DMS 273 (cell line): ENCODE measurements at regions not wholly inside any gene's neighbourhood (a gene's known extent, or its start where the extent isn't known, plus 50 kb on each side); places are given as distances from the start of the nearest gene placed in this dataset.

Experiments used
- DNase-seq: peaks from one replicate; lab custom pipeline; 2025; ENCODE audit not compliant: unreplicated experiment; lab: John Stamatoyannopoulos, UW

DNA sequence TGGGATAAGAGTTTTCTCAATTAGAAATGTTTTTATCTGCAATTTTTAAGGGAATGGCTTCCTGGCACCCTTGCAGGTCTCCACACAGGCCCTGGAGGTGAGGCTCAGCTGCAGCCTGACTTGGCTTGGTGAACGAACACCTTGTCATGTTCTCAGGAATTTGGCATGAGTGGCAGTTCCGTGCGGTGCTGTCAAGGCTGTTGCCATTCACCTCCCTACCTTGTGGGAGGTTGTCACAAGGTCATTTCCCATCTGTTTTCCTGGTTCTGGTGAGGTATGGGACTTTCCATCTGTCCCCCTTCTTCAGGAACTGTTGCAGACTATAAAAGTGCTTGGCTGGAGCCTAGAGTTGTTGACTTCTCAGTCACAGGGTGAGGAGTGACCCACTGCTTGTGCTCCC is 82.9 kb downstream of the ELOVL4 start:
- peak; percentile 22 for DNase-seq

DNA sequence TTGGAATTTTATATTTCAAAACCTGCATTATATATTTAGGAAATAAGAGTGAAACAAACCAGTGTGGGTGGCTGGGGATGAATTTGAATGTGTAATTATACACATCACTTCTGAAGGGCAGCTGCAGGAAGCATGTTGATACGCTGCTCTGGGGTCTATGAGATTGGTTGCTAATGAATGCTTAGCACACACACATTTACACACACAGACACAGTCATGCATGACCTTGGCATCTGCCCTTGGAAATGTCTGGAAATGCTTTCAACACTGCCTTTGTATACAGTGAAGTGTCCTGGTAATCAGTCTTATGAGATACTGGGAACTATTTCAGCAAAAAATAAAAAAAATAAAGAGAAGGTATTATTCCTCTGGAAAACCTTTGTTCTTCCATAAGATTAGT is 83.4 kb downstream of the ELOVL4 start:
- peak; percentile 53 for DNase-seq

DNA sequence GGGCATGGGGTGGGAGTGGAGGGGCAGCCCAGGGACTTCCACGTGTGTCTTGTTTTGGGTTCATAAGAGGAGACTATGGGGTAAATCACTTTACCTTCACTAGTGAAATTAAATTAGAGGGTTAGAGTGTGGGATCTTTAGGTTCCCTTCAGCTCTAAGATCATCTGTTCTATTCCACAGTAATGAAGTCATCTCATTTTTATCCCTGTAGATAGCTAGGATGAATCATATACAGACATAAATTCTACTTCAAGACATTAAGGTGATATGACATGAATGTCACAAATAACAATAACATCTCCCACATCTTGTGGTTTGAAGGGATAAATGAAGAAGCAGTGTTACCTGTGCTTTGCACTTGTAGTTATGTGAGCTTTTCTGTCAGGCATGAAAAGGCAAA is 83.8 kb downstream of the ELOVL4 start:
- no peak for DNase-seq

DNA sequence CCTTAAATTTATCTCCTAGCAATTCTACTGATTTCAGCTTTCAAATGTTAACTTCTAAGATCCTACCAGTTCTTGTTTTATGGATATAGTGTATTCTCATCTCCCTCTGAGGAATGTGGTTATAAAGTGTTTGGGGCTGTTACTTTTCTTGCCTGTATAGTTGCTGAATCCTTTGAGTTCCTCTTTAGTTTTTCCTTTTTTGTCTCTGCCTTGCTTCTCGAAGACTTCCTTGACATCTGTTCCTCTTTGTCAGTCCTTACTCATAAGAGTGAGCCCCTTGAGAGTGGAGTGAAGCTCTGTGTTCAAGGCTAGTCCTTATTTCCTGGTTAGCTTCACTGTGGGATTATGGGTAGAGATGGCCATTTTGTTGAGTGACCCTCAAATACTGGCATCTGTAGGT is 84.6 kb downstream of the ELOVL4 start:
- DNase-seq, result no peak

DNA sequence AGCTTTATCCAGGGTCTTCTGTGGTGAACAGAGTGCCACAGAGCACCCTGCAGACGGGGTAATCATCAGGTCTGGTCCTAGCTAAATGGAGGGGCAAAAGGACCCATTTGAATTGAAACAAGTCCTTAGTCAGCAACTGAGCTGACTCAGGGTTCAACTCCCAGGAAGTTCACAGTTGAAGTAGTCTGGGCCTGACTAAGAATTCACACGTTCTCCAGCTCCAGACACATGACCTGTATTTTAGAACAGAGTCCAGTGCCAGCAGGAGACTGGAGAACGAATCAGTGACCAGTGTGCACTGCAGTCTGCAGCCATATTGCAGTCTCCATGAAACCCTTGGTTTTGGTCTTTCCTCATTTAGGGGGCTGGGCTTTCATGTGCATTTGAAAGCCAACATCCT is 85.2 kb downstream of the ELOVL4 start:
- DNase-seq, result no peak

DNA sequence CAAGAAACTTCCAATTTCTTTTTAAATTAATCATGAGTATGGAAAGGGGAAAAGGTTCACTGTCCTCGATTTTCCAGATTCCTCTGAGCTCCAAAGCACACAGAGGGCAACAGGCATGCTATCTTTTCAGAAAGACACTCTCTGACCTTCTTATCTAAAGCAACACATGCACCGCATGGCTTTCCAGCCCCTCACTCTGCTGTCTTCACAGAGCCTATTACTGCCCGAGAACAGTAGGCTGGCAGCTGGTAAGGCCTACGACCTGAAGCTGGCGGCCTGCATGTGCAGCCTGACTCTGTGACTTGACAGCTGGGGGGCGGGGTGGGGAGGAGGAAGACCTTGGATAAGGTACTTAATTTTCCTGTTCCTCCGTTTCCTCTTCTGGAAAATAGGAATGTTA is 86.3 kb downstream of the ELOVL4 start:
- peak; percentile 51 for DNase-seq

DNA sequence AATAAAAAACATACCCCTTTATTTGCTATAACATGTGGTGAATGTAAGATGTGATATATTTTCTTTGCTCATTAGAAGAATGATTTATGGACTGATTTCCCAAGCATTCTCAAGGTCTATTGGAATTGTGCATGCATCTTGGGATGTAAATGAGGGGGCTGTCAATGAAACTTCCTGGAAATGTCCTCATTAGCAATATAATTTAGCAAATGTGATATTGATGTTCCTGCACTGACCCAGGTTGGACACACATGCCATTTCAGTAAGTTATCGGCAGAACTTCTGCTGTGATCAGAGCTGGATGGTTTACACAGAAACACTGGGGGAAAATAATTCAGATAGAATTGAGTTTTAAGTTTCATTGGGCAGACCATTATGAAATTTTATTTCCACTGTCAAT is 99.9 kb downstream of the ELOVL4 start:
- no peak for DNase-seq

DNA sequence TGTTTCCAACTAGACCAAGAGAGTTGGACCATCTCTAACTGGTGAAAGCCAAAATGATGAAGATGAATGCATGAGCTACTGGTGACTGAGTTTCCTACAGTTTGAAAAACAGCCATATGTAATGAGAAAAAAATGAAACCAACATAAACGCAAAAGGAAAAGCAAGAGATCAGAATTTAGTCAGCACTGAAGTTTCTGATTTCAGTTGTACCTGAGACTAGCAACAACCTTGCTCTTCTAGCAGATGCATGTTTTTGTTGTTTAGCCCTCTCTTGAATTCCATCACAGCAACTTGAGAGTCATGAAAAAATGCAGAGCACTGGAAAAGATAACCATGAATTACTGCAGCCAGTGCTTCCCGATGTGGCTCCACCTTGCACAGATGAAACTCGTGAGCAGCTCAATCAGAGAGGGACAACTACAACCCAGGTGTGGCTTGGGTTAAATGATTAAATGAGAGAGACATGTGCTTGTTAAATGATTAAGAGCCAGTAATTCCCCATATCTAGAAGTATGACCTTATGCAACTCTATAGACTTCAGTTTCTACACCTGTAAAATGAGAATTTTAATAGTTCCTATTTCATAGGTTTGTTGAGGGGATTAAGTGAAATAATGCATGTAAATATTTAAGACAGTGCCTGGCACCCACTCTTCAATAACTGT is 104.8 kb downstream of the ELOVL4 start:
- DNase-seq, result no peak

DNA sequence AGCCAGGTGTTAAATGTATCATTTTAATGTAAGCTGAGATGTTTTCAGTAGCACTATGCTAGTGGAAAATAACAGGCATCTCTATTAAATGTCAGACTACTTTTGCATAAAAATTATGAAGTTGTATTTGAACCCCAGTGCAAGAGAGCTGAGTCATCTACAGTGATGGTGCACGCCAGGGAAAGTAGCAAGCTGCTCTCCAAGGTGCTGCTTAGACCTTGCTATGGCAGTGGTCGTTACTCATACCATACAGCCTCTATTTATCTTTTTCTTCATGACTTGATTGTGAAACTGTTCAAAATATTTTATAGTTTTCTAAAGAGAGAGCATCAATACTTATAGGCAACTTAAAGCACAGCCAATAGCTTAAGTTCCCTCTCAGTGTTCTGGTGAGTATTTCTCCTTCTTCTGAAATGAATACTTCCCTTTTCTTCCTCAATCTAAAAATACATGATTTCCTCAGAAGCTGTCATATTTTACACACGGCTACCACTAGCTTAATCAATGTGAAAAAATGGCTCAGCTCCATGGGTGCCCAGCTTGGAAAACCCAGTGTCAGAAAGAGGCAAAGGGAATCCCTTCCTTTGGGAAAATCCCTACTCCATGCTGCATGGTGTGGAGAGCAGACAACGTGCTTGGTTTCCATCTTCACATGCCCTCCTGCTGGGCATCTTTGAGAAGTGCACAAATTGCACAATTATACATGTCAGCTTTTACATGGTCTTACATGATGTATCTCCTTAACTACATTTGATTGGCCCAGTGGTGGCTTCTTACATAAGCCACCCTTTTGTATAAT is 105.6 kb downstream of the ELOVL4 start:
- DNase-seq, result peak; percentile 33

DNA sequence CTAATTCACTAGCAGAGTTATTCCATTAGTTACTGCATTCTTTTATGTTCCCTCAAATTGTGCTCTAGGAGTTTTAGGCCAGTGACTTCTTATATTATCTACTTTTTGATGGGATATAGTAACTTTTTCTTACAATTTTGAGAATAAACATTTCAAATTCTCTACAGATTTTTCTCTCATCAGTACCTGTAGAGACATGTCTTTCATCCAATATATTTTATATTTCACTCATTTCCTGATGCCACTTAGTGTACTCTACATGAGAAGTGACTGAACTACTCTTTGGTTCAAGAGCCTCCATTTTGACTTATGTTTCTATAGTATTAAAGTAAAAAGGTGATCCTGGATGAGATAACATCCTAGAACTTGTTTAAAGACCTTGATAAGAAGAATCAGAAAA is 108.5 kb downstream of the ELOVL4 start:
- no peak for DNase-seq

DNA sequence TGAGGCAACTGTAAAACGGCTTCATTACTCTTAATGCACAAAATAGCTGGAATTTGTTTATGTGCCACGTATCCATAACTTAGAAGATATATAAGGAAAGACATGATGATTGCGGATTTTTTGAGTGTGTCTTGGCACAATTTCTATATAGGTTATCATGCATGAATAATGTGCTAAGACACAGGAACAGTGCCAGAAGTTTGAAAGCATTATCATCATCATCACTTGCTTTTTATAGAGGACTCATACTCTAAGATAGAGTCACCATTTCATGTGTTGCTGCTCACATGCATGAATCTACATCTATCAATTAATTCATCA is 113.4 kb downstream of the ELOVL4 start:
- peak; percentile 52 for DNase-seq

DNA sequence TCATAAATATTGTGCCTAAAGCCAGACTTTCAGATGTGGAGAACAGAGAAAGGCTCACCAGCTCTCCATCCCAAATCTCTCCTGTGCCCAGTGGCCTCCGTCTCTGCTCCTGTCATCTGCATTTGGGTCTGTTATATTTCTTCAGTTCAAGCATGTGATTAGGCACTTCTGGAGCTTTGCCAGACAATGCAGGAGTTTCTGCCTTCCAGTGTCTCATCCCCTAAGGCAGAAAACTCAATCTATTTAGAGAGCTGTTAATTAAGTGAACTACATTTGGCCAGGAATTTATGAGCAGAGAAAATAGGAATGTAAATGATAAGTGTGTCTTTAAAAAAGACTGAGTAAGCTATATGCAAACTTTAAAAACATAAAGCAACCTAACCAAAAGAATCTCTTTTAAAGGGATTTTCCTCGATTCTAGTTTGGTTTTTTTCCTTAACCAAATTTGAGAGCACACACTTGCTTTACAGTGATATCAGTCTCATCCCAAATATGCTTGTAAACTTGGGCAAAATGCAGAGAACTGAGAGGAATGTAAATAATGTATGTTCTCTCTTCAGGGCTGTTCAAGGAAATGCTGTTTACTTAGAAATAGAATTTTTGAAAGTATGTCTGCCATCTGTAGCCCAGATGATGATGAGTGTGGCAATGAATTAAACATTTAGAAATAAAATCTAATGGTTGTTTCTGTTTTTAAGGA is 113.9 kb downstream of the ELOVL4 start:
- DNase-seq, result peak; percentile 78

DNA sequence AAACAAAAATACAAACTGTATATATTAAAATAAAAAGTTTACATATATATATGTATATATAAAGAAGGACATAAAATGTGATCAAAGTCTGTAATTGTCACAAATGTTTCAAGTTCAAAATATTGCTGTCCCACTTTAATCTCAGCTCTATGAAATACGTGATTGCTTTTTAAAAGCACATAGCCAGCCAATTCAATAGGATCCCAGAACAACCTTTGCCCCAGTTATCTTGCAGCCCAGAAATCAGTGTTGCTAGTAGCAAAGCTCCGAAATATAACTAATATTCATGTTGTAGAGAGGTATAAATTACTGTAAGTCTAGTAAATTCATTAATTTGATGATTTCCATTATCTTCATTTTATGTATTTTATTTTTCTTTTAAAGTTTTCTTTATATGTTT is 114.6 kb downstream of the ELOVL4 start:
- DNase-seq, result no peak

DNA sequence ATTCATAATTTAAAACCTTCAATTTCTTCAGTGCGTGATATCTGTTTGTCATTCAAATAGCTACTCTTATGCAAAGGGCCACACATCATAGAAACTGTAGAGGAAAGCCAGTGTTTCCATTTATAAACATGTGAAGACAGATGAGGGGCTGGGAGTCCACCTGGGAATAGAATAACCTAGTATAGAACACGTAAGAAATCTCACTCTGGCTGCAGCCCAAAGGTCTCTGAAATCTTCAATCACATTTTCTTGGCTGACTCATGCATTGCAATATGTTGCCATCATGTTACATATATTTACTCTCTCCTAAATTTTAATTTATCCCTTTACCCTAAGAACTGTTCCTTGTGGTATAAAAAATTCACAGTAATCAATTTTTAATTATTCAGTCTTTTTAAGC is 123.2 kb downstream of the ELOVL4 start:
- DNase-seq, result peak; percentile 47

DNA sequence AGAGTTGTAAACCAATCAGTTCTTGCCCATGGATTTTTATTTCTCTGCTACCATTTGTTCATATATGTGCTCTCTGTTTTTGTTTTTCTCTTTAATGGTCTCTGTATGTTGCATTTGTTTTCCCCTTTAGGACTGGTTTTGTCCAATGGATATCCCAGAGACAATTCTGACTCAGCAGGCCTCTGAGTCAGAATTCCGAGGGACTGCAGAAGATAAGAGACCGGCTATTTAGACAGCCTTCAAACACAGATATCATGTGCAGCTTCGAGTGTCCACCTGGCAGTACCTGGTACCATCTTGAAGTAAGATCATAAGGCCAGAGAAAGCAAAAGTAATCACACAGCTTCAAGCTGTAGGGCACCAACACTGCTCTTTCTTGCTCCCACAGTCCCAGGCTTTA is 125.5 kb downstream of the ELOVL4 start:
- DNase-seq, result no peak

DNA sequence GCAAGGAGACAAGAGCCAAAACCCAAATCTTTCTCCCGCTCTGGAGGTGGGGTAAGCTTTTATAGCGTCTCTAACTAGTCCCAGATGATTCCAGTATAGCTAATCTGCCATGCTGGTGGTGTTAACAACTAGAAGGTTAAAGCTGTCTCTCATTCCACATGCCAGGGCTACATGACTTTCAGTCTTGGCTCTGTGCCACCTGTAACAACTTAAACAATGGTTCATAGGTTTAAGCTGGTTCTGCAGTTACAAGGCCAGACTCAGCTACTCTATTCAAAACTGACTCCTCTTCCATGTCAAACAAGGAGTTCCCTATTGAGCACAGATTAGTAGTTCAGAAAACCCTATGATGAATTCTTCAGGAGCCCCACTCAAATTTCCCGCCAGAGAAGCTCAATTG is 128.9 kb downstream of the ELOVL4 start:
- peak; percentile 16 for DNase-seq

DNA sequence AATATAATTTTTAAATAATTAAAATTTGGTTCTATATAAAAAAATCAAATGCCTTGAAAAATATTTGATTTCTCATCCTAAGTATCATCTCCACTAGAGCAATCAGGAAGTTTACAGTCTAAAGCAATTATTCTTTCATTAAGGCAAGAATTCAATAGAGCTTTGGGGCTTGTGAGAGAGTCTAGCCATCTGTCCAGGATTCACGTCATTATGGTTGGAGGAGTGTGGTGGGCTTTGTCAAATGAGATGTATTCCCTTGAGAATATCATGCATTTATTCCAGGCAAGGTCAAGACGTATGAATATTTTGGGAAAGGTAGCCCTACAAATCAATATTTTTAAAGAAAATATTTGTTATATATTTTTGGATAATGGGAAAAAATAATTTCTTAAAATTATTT is 132.4 kb downstream of the ELOVL4 start:
- DNase-seq, result peak; percentile 63

DNA sequence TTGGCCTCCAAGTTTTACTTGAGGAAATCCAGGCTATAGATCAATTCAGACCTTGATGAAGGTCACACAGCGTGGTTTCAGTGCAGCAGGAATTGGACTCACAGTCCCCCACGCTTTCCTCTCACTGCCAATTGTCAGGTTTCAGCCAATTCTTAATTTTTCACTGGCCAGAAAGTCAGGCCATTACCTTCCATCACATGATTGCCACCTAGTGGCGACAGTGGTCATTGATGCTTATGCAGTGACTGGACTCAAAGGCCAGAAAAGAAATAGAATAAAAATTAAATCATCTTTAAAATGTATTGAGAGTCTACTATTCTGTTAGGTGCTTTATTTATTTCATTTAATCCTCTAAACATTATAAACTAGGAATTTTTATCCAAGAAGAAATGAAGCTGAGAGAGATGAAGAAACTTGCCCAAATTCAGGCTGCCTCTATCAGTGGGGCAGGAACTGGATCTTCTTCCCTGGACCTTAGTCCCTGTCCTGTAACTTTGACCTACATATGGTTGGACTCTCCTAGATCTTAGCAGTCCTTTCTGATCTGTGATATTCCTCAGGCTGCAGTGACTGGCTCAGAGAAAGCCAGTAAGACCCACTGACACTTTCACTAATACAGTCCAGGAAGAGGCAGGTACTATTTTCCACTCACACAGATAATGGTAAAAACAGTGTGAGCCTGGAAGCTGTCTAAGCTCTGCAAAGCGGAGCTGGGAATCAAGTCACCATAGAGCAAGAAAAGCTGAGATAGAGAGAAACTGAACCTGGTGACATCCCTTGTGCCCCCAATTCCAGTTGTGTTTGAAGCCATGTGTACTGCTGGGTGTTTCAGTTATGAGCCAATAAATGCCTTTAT is 133.3 kb downstream of the ELOVL4 start:
- peak; percentile 88 for DNase-seq

DNA sequence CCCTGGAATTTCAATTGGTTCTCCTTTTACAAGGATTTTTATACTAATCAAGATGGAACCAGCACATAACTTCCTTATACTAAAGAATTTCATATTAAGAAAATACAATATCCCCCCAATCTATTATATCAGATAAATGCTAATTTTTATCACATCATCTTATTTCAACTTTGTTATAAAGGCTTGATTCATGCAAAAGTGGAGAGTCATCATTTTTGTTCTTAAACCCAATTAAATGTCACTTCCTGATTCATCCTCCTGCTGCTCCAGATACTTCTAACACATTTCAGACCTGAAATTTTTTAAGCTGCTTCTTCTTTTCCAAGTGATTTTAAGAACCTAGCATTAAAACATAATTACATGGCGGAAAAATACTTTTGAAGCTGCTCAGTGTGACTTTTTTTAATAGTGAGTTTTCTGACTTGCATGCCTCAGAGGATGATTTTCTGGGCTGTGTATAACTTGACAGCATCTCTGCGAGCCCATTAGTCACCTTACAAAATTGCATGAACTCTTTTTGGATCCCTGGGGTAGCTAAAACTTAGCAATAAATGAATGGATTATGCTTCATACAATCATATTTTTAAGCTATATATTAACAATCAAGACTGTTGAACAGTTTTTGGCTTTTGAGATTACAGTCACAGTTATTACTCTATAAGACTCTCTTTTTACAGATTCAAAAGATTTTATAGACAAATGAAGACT is 134.1 kb downstream of the ELOVL4 start:
- no peak for DNase-seq

DNA sequence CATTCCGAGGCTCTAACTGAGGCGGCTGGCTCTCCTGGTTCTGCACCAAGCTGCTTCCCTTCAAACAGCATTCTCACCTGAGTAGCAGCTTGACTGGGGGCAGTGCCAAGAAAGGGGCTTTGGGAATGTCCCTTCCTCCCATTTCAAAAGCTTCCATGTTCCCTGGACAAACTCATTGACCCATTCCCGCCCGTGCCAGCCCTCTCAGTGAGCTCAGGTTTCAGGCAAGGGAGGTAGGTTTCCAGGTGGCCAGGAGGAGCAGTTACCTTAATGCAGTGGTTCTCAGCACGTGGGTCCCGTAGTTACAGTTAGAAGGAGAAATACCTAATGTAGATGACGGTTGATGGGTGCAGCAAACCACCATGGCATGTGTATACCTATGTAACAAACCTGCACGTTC is 135.2 kb downstream of the ELOVL4 start:
- no peak for DNase-seq

DNA sequence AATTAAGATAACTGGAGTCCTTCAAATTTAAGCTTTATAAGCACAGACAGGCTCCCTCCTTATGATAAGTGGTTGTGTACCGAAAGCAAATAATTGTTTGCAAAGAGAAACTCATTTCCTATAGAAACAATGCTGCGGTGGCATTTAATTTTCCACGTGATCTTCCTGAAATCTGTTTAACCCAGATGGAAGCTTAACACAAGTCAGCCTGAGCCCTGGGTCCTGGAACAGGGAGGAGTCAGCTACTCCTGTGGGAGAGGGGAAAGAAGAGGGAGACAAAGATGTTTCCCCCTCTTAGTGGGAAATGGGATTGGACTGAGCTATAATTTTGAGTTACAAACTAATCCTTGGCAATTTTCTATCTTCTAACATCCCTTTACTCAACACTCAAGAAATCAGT is 136.5 kb downstream of the ELOVL4 start:
- DNase-seq, result peak; percentile 50
